Dedifferentiated amniotic fluid mesenchymal stem cell (primary cell): ENCODE measurements at regions not wholly inside any gene's neighbourhood (a gene's known extent, or its start where the extent isn't known, plus 50 kb on each side); places are given as distances from the start of the nearest gene placed in this dataset.
"Not testable (repeated sequence)": the region's sequence is repeated elsewhere in the genome, so short reads cannot be mapped to it uniquely, and the experiment has no call there.

Experiments used
- DNase-seq: peaks from one replicate; pipeline ENCODE4 v3.0.0-alpha.2; 2016; ENCODE audit errors: extremely low spot score

GRCh38 chr11:33527738-33528137, 172.9 kb downstream of the C11orf91 start:
- DNase-seq: not testable (repeated sequence)

GRCh38 chr11:33525789-33526188, 174.8 kb downstream of the C11orf91 start:
- DNase-seq: no peak

GRCh38 chr11:33521384-33521783, 179.2 kb downstream of the C11orf91 start:
- DNase-seq: no peak

GRCh38 chr11:33520112-33520511, 180.5 kb downstream of the C11orf91 start:
- DNase-seq: no peak

GRCh38 chr11:33515347-33515746, 185.3 kb downstream of the C11orf91 start:
- no peak for DNase-seq

- no peak for DNase-seq
These were observed 186.3 kb downstream of the C11orf91 start for GRCh38 chr11:33514079-33514925.

- no peak for DNase-seq
These were observed 191.0 kb downstream of the C11orf91 start for GRCh38 chr11:33509632-33510031.

- no peak for DNase-seq
These were observed 192.7 kb downstream of the C11orf91 start for GRCh38 chr11:33507967-33508366.

- DNase-seq: no peak
These were observed 193.3 kb downstream of the C11orf91 start for GRCh38 chr11:33507356-33507755.

- DNase-seq: no peak
These were observed 195.5 kb downstream of the C11orf91 start for GRCh38 chr11:33505093-33505492.

- peak; percentile 31 for DNase-seq
These were observed 199.7 kb downstream of the C11orf91 start for GRCh38 chr11:33500861-33501479.

- DNase-seq: no peak
These were observed 200.3 kb downstream of the C11orf91 start for GRCh38 chr11:33500332-33500731.

GRCh38 chr11:33492596-33492995, 208.0 kb downstream of the C11orf91 start:
- no peak for DNase-seq

- DNase-seq: no peak
These were observed 209.7 kb downstream of the C11orf91 start for GRCh38 chr11:33490842-33491370.

GRCh38 chr11:33488971-33489370, 211.7 kb downstream of the C11orf91 start:
- DNase-seq: no peak

- no peak for DNase-seq
These were observed 220.0 kb downstream of the C11orf91 start for GRCh38 chr11:33480626-33481025.

GRCh38 chr11:33479231-33479630, 221.4 kb downstream of the C11orf91 start:
- DNase-seq: no peak

GRCh38 chr11:33478111-33478573, 221.0 kb downstream of the HIPK3 start:
- DNase-seq: no peak

- DNase-seq: no peak
These were observed 219.9 kb downstream of the HIPK3 start for GRCh38 chr11:33476945-33477606.

GRCh38 chr11:33475993-33476392, 218.8 kb downstream of the HIPK3 start:
- DNase-seq: no peak

GRCh38 chr11:33474866-33475265, 217.7 kb downstream of the HIPK3 start:
- DNase-seq: no peak

- DNase-seq: no peak
These were observed 214.4 kb downstream of the HIPK3 start for GRCh38 chr11:33471541-33471940.
